Adrenal gland (tissue), 9 donors: ENCODE measurements at regions not wholly inside any gene's neighbourhood (a gene's known extent, or its start where the extent isn't known, plus 50 kb on each side); places are given as distances from the start of the nearest gene placed in this dataset.
"Not testable (repeated sequence)": the region's sequence is repeated elsewhere in the genome, so short reads cannot be mapped to it uniquely, and the experiment has no call there.

ENCODE experiments used
- DNase-seq, 7 donors: peaks; one replicate each; pipeline ENCODE4 v3.0.0-alpha.2; 2019 to 2020
- H3K27ac ChIP-seq, 5 donors: fragments of 200-600 bp; sonication (generic) in 4 of 5; 1 replicate in 3 of 5; 2 replicates in 2 of 5; pipeline versions ENCODE4 v1.5.1 to v1.8.0; 2016 to 2020; ENCODE audit warnings: mild to moderate bottlenecking in 1 of 5
- H3K27me3 ChIP-seq: fragments of 200-600 bp; 2 replicates; pipeline ENCODE4 v1.8.0; 2021
- H3K36me3 ChIP-seq, 2 donors: fragments of 200-600 bp; replicated peaks in 1 of 2; 1 replicate in 1 of 2; 2 replicates in 1 of 2; pipeline versions ENCODE4 v1.5.1 to v1.8.0; 2018 to 2022
- H3K4me1 ChIP-seq, 2 donors: fragments of 200-600 bp; replicated peaks in 1 of 2; 1 replicate in 1 of 2; 2 replicates in 1 of 2; pipeline versions ENCODE4 v1.5.1 to v1.8.0; 2018 to 2021
- H3K4me3 ChIP-seq, 4 donors: fragments of 200-600 bp; sonication (generic) in 3 of 4; one replicate each; pipeline ENCODE4 v1.5.1; 2016 to 2018
- H3K9me3 ChIP-seq, 3 donors: fragments of 200-600 bp; sonication (generic) in 1 of 3; replicated peaks in 1 of 3; 1 replicate in 2 of 3; 2 replicates in 1 of 3; pipeline versions ENCODE4 v1.5.1 to v1.8.0; 2016 to 2021
- CTCF ChIP-seq, 6 experiments: fragments of 450-650 bp in 4 of 6; fragments of 200-600 bp in 2 of 6; sonication (generic) in 1 of 6; IDR thresholded peaks; 1 replicate in 5 of 6; 2 replicates in 1 of 6; pipeline versions ENCODE4 v1.5.1 to v1.8.0; 2016 to 2021; ENCODE audit warnings: antibody characterized with exemption in 6 of 6, mild to moderate bottlenecking in 2 of 6, moderate library complexity in 1 of 6
- POLR2A ChIP-seq, 2 donors: fragments of 450-650 bp; IDR thresholded peaks; one replicate each; pipeline ENCODE4 v1.6.1; 2017; ENCODE audit warnings: antibody characterized with exemption in 2 of 2, mild to moderate bottlenecking in 2 of 2, moderate library complexity in 1 of 2
- WGBS, 4 donors: extraction: QIAGEN DNeasy Blood & Tissue Kit in 2 of 4; methylation state at CpG; one replicate each; pipeline versions ENCODE4 v1.1.5 to v1.1.7; 2013 to 2017; 5-methylcytosine and 5-hydroxymethylcytosine counted together
- intact Hi-C, 2 donors: fragments of 100-400 bp; cut with DNase I; formaldehyde crosslinking; loops; one replicate each; pipeline versions ENCODE4 v1.14.1 to v1.15.0; 2022 to 2023
- donor health status: healthy with polysubstance abuse.
- donor health status: Bipolar disorder and iron deficiency.
- donor health status: DM: yes; HTN: yes; CAD: no.
- donor health status: DM: no; HTN: no; CAD: no.
- donor health status: DM: no; HTN: no; CAD: no.

GRCh38 chr18:70700496-70700895 lies 411.7 kb downstream of the SOCS6 start:
- no peak overlapping the region for H3K4me3 ChIP-seq
- H3K9me3 ChIP-seq: no peaks in the 10 kb centered on the region
- no peak for DNase-seq
- no peak overlapping the region for H3K27ac ChIP-seq
- H3K27me3 ChIP-seq: no peaks in the 10 kb centered on the region
- TF ChIP-seq CTCF (IDR thresholded peaks at IDR 0.05) (no peak), POLR2A (IDR thresholded peaks at IDR 0.05) (no peak)
- H3K36me3 ChIP-seq: no peaks in the 10 kb centered on the region
- no peaks in the 10 kb centered on the region for H3K4me1 ChIP-seq
- intact Hi-C loops: no loop called here

GRCh38 chr18:70698574-70698973 lies 409.7 kb downstream of the SOCS6 start:
- TF ChIP-seq POLR2A (IDR thresholded peaks at IDR 0.05) (no peak), CTCF (IDR thresholded peaks at IDR 0.05) (no peak)
- Histone ChIP-seq H3K4me1 (no peaks in the 10 kb centered on the region), H3K27ac (no peak overlapping the region), H3K9me3 (no peaks in the 10 kb centered on the region), H3K36me3 (no peaks in the 10 kb centered on the region), H3K27me3 (no peaks in the 10 kb centered on the region), H3K4me3 (no peak overlapping the region)
- DNase-seq: no peak
- intact Hi-C loops: no loop called here
- WGBS, 4 donors: 63 to 85% (median 73%) methylated on average over 3 of the region's 3 CpGs

GRCh38 chr18:70693246-70693645 lies 404.4 kb downstream of the SOCS6 start:
- Histone ChIP-seq H3K27me3 (no peaks in the 10 kb centered on the region), H3K4me3 (no peak overlapping the region), H3K4me1 (no peaks in the 10 kb centered on the region), H3K9me3 (no peaks in the 10 kb centered on the region), H3K27ac (no peak overlapping the region), H3K36me3 (no peaks in the 10 kb centered on the region)
- WGBS, 4 donors: 31 to 45% (median 42%) methylated on average over 6 of the region's 6 CpGs
- intact Hi-C loops: no loop called here
- DNase-seq: no peak
- no peak for TF ChIP-seq CTCF (IDR thresholded peaks at IDR 0.05)

- H3K9me3 ChIP-seq, H3K36me3 ChIP-seq, H3K27me3 ChIP-seq, intact Hi-C loops, DNase-seq, H3K27ac ChIP-seq, H3K4me3 ChIP-seq, H3K4me1 ChIP-seq: not testable (repeated sequence)
- WGBS, 4 donors: 68 to 82% (median 81%) methylated on average over 5 of the region's 5 CpGs
These were observed 400.9 kb downstream of the SOCS6 start for GRCh38 chr18:70689765-70690164.

- intact Hi-C loops: no loop called here
- Histone ChIP-seq H3K27ac (no peak overlapping the region), H3K4me3 (no peak overlapping the region), H3K4me1 (no peaks in the 10 kb centered on the region), H3K9me3 (no peaks in the 10 kb centered on the region), H3K36me3 (no peaks in the 10 kb centered on the region), H3K27me3 (no peaks in the 10 kb centered on the region)
- WGBS, 4 donors: 21 to 35% (median 23%) methylated on average over 1 of the region's 1 CpG
- no peak for TF ChIP-seq POLR2A (IDR thresholded peaks at IDR 0.05)
- no peak for TF ChIP-seq CTCF (IDR thresholded peaks at IDR 0.05)
- DNase-seq: no peak
These were observed 399.4 kb downstream of the SOCS6 start for GRCh38 chr18:70688286-70688685.
